ENCODE measurements at regions not wholly inside any gene's neighbourhood (a gene's known extent, or its start where the extent isn't known, plus 50 kb on each side); places are given as distances from the start of the nearest gene placed in this dataset.

DNA sequence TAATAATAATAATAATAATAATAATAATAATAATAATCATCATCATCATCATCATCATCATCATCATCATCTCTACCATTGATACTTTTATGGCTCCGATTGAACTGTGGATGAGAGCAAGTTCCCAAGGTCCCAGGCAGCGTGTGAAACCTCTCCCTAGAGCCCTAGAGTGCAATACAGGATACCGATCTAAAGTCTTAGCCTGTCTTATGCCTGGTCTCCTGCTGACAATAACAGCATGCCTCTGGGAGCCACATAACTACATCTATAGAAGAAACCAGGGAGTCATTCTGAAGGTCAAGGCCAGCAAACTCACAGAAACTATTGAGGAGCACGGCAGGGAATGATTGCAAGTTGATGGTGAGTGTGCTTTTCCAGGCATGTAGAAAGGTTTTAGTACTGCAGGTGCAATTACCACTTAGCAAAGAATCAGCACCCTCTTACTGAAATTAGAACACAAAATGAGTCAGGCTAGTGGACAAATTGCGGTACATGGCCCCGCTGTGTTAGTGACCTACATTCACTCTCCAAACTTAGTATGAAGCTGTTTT is 457.2 kb upstream of the CDH20 start:
- TF ChIP-seq, protein P1, sequence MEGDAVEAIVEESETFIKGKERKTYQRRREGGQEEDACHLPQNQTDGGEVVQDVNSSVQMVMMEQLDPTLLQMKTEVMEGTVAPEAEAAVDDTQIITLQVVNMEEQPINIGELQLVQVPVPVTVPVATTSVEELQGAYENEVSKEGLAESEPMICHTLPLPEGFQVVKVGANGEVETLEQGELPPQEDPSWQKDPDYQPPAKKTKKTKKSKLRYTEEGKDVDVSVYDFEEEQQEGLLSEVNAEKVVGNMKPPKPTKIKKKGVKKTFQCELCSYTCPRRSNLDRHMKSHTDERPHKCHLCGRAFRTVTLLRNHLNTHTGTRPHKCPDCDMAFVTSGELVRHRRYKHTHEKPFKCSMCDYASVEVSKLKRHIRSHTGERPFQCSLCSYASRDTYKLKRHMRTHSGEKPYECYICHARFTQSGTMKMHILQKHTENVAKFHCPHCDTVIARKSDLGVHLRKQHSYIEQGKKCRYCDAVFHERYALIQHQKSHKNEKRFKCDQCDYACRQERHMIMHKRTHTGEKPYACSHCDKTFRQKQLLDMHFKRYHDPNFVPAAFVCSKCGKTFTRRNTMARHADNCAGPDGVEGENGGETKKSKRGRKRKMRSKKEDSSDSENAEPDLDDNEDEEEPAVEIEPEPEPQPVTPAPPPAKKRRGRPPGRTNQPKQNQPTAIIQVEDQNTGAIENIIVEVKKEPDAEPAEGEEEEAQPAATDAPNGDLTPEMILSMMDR (conservative IDR thresholded peaks at IDR 0.05; ENCODE audit: low read length), result no peak
- no peak for TF ChIP-seq EZH2phosphoT487 (IDR thresholded peaks at IDR 0.05; ENCODE audit: borderline replicate concordance, low read depth, low read length)

Data from OCI-LY7 (cell line).